Cardiac fibroblast (primary cell): ENCODE measurements at regions not wholly inside any gene's neighbourhood (a gene's known extent, or its start where the extent isn't known, plus 50 kb on each side); places are given as distances from the start of the nearest gene placed in this dataset.
A peak's percentile ranks its signal among the peaks of the same experiment; 100 is the strongest.

ENCODE experiments used
- DNase-seq, 2 donors: peaks; one replicate each; pipeline versions ENCODE4 v3.0.0 to v3.0.0-alpha.2; 2010; ENCODE audit warnings: low read depth in 2 of 2
- H3K4me3 ChIP-seq, 2 donors: replicated peaks in 1 of 2; 1 replicate in 1 of 2; 2 replicates in 1 of 2; pipeline ENCODE4 v1.5.1; 2011; ENCODE audit warnings: low read depth in 2 of 2, low read length in 2 of 2, mild to moderate bottlenecking in 2 of 2, moderate library complexity in 1 of 2
- TF ChIP-seq, protein P1 (sequence below): IDR thresholded peaks from one replicate; pipeline ENCODE4 v1.5.1; 2011; ENCODE audit warnings: low read depth, mild to moderate bottlenecking, low read length, inconsistent platforms

DNA sequence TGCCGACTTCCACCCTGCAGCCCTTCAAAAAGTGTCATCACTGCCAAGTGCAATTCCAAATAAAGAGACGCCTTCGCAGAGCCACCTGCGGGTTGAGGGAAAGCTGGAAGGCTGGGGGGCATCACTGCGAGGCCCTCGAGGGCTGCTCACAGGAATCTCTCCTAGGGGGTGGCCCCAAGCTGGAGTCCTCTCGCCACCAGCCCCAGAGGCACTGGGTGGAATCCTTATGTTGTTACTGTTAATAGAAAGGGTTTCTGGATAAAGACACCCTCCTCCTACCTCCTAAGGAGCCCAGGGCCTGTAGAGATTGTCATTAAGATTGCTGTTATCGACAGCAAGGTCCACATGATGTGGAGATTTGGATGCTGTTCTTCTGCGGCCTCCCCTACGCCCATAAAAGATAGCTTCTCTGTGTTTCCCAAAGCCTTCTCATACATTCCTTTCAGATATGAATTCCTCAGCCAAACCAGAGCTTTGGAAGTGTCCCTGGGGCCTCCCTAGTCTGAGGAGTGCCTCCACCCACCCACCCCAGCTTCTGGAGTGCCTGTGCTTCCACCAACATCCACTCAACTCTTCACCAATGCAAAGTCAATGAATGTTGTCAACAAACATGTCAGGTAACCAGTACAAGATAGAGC, 512.7 kb downstream of the SHQ1 start:
- DNase-seq: peak in 1 of 2 donors; percentile 54
- TF ChIP-seq, protein P1, sequence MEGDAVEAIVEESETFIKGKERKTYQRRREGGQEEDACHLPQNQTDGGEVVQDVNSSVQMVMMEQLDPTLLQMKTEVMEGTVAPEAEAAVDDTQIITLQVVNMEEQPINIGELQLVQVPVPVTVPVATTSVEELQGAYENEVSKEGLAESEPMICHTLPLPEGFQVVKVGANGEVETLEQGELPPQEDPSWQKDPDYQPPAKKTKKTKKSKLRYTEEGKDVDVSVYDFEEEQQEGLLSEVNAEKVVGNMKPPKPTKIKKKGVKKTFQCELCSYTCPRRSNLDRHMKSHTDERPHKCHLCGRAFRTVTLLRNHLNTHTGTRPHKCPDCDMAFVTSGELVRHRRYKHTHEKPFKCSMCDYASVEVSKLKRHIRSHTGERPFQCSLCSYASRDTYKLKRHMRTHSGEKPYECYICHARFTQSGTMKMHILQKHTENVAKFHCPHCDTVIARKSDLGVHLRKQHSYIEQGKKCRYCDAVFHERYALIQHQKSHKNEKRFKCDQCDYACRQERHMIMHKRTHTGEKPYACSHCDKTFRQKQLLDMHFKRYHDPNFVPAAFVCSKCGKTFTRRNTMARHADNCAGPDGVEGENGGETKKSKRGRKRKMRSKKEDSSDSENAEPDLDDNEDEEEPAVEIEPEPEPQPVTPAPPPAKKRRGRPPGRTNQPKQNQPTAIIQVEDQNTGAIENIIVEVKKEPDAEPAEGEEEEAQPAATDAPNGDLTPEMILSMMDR: no peak
- no peak overlapping the region for H3K4me3 ChIP-seq

DNA sequence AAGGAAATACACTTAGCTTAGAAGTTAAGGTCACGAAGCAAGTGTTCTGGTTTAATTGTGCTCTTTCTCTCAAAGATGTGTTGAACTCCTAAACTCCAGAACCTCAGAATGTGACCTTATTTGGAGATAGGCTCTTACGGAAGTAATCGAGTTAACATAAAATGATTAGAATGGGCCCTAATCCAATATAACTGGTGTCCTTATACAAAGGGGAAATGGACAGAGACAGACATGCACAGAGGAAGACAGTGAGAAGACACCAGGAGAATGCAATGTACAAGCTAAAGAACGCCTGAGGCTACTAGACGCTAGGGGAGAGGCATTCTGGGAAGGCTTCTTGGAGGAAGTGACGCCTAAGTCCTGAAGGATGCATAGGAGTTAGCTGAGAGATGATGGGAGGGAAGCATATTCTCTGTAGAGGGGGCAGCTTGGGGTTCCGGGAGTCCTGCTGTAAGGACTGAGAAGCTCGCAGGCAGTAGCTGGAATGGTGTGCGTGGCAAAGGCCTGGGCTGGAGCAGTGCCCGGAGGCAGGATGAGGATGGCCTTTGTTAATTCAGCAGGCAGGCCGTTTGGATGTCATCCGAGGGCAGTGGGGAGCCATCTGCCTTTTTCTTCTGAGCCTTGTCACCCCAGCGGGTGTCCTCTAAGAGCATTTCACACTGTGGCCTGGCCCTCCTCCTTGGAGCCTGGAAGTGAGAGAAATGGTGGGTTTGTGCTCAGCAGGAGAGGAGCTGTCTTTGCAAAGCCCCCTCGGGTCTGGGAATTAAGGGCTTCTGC, 513.4 kb downstream of the SHQ1 start:
- TF ChIP-seq, protein P1: no peak
- no peak for DNase-seq
- no peak overlapping the region for H3K4me3 ChIP-seq

DNA sequence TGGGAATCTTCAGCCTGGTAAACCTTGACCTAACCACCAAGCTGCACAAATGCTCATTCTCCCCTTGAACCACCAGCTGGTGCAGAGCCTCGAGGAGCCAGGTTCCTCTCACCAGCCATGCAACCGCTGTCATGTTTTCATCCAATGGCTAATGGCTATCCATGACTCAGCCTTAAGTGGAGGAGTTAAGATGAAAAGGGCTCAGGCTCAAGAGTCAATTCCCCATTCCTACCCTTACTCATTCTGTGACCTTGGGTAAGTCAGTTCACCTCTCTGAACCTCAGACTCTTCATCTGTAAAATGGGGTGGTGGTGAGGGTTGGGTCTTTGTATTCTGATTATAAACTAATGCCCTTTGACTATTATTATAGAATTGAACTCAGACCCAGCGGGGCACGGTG, 515.6 kb downstream of the SHQ1 start:
- DNase-seq: no peak
- H3K4me3 ChIP-seq: no peak overlapping the region
- TF ChIP-seq, protein P1: no peak

DNA sequence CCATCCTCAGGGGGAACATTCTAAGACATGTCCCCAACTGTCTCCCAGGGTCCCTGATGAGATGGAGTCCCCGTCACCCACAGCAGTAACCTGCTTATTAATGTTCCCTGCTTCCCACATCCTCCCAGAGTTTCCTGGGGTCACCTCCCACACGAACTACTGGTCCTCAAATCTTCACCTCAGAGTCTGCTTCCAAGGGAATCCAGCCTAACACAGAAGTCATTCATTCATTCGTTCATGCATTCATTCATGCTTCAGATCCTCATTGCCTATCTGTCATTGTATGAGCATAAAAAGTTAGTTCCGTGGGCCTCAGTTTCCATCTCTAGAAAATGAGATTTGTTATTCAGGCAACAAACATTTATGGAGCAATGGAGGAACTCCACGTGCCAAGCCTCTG, 516.2 kb downstream of the SHQ1 start:
- DNase-seq: no peak
- H3K4me3 ChIP-seq: no peak overlapping the region
- TF ChIP-seq, protein P1: no peak

DNA sequence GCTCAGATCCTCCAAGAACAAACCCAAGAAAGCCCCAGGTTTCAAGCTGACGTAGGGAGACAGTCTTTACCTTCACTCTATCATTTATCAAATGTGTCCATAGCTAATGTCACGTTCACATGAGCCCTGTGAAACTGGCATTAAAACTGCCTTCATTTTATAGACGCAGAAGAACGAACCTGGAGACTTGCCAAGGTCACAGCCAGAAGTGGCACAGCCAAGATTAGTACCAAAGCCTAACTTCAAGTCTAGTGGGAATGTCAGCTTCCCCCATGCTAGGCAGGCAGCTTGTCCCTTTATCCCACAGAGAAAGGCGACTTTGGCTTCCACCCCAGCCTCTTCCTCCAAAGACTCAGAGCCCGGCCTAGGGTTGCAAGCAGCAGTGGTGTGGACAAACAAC, 517.2 kb downstream of the SHQ1 start:
- no peak overlapping the region for H3K4me3 ChIP-seq
- TF ChIP-seq, protein P1: no peak

DNA sequence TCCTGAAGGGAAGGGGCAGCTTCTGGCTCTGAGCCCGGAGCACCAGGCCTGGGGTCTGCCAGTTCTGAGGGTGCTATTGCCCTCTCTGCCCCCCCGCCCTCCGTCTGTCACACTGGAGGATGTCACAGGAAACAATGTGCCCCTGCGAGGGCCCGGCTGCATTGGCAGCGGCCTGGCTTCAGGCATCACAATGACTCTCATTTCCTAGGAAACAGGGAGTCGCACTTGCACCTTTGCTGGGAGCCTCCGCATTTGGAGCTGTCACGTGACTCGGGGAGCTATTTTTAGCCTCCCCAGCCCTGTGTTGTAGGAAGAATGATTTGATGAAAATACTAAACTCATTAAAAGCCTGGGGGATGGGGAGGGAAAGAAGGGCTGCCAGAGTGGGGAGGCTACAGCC, 518.9 kb downstream of the SHQ1 start:
- no peak overlapping the region for H3K4me3 ChIP-seq
- DNase-seq: peak; percentile 33 to 51
- TF ChIP-seq, protein P1: no peak

More for the DNA sequence above, 517.2 kb downstream of the SHQ1 start:
- DNase-seq: no peak
